Cardiac fibroblast (primary cell): ENCODE measurements at regions not wholly inside any gene's neighbourhood (a gene's known extent, or its start where the extent isn't known, plus 50 kb on each side); places are given as distances from the start of the nearest gene placed in this dataset.

Source experiments
- DNase-seq, 2 donors: peaks; one replicate each; pipeline versions ENCODE4 v3.0.0 to v3.0.0-alpha.2; 2010; ENCODE audit warnings: low read depth in 2 of 2
- H3K4me3 ChIP-seq, 2 donors: replicated peaks in 1 of 2; 1 replicate in 1 of 2; 2 replicates in 1 of 2; pipeline ENCODE4 v1.5.1; 2011; ENCODE audit warnings: low read depth in 2 of 2, low read length in 2 of 2, mild to moderate bottlenecking in 2 of 2, moderate library complexity in 1 of 2
- TF ChIP-seq, protein P1 (sequence below): IDR thresholded peaks from one replicate; pipeline ENCODE4 v1.5.1; 2011; ENCODE audit warnings: low read depth, mild to moderate bottlenecking, low read length, inconsistent platforms

GRCh38 chrX:141415889-141416288 is 168.6 kb downstream of the SPANXA1 start:
- no peak overlapping the region for H3K4me3 ChIP-seq
- TF ChIP-seq, protein P1, sequence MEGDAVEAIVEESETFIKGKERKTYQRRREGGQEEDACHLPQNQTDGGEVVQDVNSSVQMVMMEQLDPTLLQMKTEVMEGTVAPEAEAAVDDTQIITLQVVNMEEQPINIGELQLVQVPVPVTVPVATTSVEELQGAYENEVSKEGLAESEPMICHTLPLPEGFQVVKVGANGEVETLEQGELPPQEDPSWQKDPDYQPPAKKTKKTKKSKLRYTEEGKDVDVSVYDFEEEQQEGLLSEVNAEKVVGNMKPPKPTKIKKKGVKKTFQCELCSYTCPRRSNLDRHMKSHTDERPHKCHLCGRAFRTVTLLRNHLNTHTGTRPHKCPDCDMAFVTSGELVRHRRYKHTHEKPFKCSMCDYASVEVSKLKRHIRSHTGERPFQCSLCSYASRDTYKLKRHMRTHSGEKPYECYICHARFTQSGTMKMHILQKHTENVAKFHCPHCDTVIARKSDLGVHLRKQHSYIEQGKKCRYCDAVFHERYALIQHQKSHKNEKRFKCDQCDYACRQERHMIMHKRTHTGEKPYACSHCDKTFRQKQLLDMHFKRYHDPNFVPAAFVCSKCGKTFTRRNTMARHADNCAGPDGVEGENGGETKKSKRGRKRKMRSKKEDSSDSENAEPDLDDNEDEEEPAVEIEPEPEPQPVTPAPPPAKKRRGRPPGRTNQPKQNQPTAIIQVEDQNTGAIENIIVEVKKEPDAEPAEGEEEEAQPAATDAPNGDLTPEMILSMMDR: no peak
- DNase-seq: no peak

GRCh38 chrX:141405853-141406492 is 163.7 kb upstream of the SPANXC start:
- peak; percentile 40 to 89 for DNase-seq
- H3K4me3 ChIP-seq: peak overlapping the region in 1 of 2 donors; percentile 10
- TF ChIP-seq, protein P1: no peak

DNA sequence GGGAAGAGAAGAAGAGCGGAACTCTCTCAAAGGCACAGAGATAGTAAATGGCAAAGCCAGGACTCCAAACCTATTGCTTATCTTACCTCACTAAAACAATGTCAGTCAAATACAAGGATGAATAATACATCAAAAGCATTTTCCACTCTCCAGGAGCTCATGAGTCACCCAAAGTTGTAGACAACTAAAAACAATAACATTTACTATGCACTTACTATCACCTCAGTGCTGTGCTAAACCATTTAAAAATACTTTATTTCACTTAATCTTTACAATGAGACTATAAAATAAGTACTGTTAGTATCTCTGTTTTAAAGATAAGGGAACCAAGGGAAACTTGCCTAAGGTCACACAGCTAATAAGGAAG is 163.2 kb upstream of the SPANXC start:
- peak; percentile 10 to 72 for DNase-seq
- TF ChIP-seq, protein P1: no peak
- H3K4me3 ChIP-seq: no peak overlapping the region

- TF ChIP-seq, protein P1: no peak
- H3K4me3 ChIP-seq: no peak overlapping the region
- no peak for DNase-seq
Measured at GRCh38 chrX:141402897-141403610, 160.7 kb upstream of the SPANXC start.

- TF ChIP-seq, protein P1: no peak
Measured at GRCh38 chrX:141396536-141396935, 154.2 kb upstream of the SPANXC start.

GRCh38 chrX:141375011-141375760 is 132.9 kb upstream of the SPANXC start:
- TF ChIP-seq, protein P1: no peak
- H3K4me3 ChIP-seq: no peak overlapping the region
- peak; percentile 19 to 36 for DNase-seq

More at GRCh38 chrX:141396536-141396935, 154.2 kb upstream of the SPANXC start:
- no peak for DNase-seq
- H3K4me3 ChIP-seq: no peak overlapping the region
